Epithelial cell of proximal tubule (primary cell): ENCODE measurements at regions not wholly inside any gene's neighbourhood (a gene's known extent, or its start where the extent isn't known, plus 50 kb on each side); places are given as distances from the start of the nearest gene placed in this dataset.

Experiments used
- DNase-seq: peaks from one replicate; pipeline ENCODE4 v3.0.0-alpha.2; 2011; ENCODE audit warnings: low read depth
- H3K4me3 ChIP-seq: 2 replicates; pipeline ENCODE4 v1.5.1; 2011; ENCODE audit warnings: low read depth, mild to moderate bottlenecking, low read length
- TF ChIP-seq, protein P1 (sequence below): conservative IDR thresholded peaks from 2 replicates; pipeline ENCODE4 v1.5.1; 2012; ENCODE audit warnings: low read depth, mild to moderate bottlenecking, low read length

DNA sequence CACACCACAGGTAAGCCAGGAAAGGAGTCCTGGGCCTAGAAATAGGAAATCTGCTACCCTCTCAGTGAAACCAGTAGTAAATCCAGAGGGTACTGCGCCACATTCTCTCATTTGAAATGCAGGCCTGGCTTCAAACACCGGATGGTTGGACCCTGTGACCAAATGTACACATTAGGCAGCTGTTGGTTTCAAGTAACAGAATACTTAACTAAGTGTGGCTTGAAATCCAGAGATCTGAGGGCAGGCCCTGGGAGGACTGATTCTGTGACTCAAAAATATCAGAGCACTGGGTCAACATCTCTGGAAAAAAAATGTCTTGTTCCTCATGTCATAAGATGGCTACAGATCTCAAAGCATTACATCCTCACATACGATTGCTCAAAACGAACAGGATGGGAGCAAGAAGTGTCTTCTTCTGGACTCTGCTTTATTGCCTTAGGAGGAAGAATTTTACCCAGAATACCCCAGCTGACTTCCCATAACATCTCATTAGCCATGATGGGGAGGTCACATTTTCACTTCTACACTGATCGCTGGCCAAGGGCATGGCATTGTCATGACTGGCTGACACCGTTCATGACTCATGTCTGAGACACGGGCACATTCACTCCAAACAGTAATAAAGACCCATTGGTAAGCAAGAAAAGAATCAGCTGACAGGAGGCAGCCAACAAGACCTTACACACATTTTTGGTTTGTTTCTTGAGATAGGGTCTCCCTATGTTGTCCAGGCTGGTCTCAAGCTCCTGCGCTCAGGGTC lies 166.0 kb downstream of the ARRDC4 start:
- no peak for DNase-seq
- no peak overlapping the region for H3K4me3 ChIP-seq
- TF ChIP-seq, protein P1, sequence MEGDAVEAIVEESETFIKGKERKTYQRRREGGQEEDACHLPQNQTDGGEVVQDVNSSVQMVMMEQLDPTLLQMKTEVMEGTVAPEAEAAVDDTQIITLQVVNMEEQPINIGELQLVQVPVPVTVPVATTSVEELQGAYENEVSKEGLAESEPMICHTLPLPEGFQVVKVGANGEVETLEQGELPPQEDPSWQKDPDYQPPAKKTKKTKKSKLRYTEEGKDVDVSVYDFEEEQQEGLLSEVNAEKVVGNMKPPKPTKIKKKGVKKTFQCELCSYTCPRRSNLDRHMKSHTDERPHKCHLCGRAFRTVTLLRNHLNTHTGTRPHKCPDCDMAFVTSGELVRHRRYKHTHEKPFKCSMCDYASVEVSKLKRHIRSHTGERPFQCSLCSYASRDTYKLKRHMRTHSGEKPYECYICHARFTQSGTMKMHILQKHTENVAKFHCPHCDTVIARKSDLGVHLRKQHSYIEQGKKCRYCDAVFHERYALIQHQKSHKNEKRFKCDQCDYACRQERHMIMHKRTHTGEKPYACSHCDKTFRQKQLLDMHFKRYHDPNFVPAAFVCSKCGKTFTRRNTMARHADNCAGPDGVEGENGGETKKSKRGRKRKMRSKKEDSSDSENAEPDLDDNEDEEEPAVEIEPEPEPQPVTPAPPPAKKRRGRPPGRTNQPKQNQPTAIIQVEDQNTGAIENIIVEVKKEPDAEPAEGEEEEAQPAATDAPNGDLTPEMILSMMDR = no peak

DNA sequence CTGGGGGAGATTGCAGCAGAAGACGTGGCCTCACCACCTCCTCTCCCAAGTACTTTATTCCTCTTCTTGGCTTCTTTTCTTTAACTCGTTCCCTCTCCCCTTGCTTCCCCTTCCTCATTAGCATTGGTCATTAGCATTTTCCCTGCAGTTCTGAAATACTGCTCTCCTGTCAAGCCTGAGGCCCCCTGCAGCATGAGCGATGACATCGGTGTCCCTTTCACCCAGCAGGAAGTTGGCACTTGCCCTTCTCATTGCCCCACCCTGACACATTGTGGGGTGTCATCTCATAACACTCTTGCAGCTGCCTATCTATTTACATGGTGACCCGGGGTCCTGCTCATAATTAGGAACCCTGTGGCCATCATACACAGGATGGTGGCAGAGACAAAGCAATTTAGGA lies 167.1 kb downstream of the ARRDC4 start:
- TF ChIP-seq, protein P1 = no peak
- no peak overlapping the region for H3K4me3 ChIP-seq
- no peak for DNase-seq

DNA sequence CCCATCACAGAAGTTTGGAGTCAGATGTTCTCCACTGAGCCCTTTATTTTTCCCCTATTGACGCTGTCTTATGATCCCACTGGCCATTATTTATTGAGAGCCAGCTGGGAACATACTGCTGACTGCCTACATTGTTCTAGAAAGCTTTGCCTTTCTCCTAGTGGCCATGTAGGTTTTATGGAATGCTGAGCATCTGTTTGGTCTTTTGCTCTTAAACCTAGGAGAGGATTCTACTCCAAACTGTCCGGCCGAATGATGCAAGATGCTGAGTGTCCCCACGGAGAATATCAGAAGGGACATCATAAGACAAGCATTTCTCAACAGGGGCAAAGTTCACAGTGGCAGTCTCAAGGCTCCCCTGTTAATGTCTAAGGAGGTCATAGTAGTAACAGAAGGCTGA lies 171.4 kb downstream of the ARRDC4 start:
- no peak for DNase-seq
- TF ChIP-seq, protein P1 = no peak
- no peak overlapping the region for H3K4me3 ChIP-seq

- TF ChIP-seq, protein P1 = no peak
- no peak overlapping the region for H3K4me3 ChIP-seq
- no peak for DNase-seq
Measured at GRCh38 chr15:98134905-98135304, 174.4 kb downstream of the ARRDC4 start.

DNA sequence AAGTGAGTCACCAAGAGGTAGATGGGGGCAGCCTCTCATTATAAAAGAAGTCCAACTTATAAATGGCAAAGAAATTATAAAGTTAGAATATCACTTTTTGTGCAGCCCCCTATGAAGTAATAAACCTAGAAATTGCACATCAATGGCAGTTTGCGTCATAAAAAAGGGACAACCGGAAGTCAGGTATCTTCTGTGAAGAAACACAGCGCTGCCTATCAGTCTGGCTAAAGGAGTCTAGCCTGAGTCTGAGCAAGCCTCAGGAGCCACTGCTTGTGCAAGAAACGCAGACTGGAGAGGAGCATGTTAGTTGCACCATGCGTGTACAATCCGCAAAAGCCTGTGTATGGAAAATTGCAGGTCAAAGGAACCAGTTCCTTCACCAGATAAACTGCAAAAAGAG lies 178.4 kb downstream of the ARRDC4 start:
- TF ChIP-seq, protein P1 = no peak
- no peak overlapping the region for H3K4me3 ChIP-seq
- no peak for DNase-seq

- H3K4me3 ChIP-seq = no peak overlapping the region
- DNase-seq = no peak
- TF ChIP-seq, protein P1 = no peak
Measured at GRCh38 chr15:98139337-98139736, 178.8 kb downstream of the ARRDC4 start.

DNA sequence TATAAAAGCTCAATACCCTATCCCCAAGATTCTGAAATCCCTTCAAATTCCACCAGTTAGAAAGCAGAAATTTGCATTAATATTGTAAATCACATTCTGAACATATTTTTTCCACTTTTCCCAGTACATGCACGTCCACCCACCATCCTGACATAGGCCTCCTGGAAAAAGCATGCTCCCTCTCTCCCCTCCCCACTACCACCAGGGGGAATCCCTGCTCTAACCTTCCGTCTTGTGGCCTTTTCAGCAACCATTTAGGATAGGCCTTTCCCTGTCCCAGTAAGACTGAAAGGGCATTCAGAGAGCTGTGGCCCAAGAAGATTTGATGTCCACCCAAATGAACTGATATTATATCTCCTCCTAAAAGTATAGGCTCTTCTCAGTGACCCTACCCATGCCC lies 182.1 kb downstream of the ARRDC4 start:
- TF ChIP-seq, protein P1 = no peak
- H3K4me3 ChIP-seq = no peak overlapping the region
- DNase-seq = no peak
